22Rv1 (cell line): ENCODE measurements at regions not wholly inside any gene's neighbourhood (a gene's known extent, or its start where the extent isn't known, plus 50 kb on each side); places are given as distances from the start of the nearest gene placed in this dataset.

Source experiments
- ZFX ChIP-seq: fragments of 450-650 bp; IDR thresholded peaks from 2 replicates; pipeline ENCODE4 v1.6.1; 2017; ENCODE audit warnings: antibody characterized with exemption, borderline replicate concordance
- TF ChIP-seq, protein P1 (sequence below): fragments of 450-650 bp; IDR thresholded peaks from 2 replicates; pipeline ENCODE4 v1.5.1; 2017; ENCODE audit warnings: mild to moderate bottlenecking

GRCh38 chr6:148689168-148689567 is 57.7 kb upstream of the UST start:
- TF ChIP-seq, protein P1, sequence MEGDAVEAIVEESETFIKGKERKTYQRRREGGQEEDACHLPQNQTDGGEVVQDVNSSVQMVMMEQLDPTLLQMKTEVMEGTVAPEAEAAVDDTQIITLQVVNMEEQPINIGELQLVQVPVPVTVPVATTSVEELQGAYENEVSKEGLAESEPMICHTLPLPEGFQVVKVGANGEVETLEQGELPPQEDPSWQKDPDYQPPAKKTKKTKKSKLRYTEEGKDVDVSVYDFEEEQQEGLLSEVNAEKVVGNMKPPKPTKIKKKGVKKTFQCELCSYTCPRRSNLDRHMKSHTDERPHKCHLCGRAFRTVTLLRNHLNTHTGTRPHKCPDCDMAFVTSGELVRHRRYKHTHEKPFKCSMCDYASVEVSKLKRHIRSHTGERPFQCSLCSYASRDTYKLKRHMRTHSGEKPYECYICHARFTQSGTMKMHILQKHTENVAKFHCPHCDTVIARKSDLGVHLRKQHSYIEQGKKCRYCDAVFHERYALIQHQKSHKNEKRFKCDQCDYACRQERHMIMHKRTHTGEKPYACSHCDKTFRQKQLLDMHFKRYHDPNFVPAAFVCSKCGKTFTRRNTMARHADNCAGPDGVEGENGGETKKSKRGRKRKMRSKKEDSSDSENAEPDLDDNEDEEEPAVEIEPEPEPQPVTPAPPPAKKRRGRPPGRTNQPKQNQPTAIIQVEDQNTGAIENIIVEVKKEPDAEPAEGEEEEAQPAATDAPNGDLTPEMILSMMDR, result no peak
- TF ChIP-seq ZFX, result no peak
